H9 (cell line): ENCODE measurements at regions not wholly inside any gene's neighbourhood (a gene's known extent, or its start where the extent isn't known, plus 50 kb on each side); places are given as distances from the start of the nearest gene placed in this dataset.

Source experiments
- DNase-seq: peaks from one replicate; pipeline ENCODE4 v3.0.0-alpha.2; 2017
- H2AFZ ChIP-seq: one replicate; pipeline ENCODE4 v1.6.1; 2013; ENCODE audit warnings: mild to moderate bottlenecking, low read length, control low read depth, moderate library complexity
- H2AK5ac ChIP-seq: 2 replicates; pipeline ENCODE4 v1.6.1; 2013; ENCODE audit warnings: low read length, control low read depth, mixed read lengths; ENCODE audit not compliant: insufficient read length
- H2BK120ac ChIP-seq: one replicate; pipeline ENCODE4 v1.6.1; 2013; ENCODE audit warnings: low read depth, mild to moderate bottlenecking, low read length, control low read depth, inconsistent platforms; ENCODE audit not compliant: poor library complexity, severe bottlenecking
- H2BK12ac ChIP-seq: 2 replicates; pipeline ENCODE4 v1.6.1; 2013; ENCODE audit warnings: low read length, control low read depth, mixed read lengths, low read depth; ENCODE audit not compliant: insufficient read length
- H2BK15ac ChIP-seq: 2 replicates; pipeline ENCODE4 v1.6.1; 2013; ENCODE audit warnings: low read depth, low read length, control low read depth
- H2BK20ac ChIP-seq: one replicate; pipeline ENCODE4 v1.6.1; 2013; ENCODE audit warnings: low read depth, mild to moderate bottlenecking, low read length, control low read depth, inconsistent platforms; ENCODE audit not compliant: poor library complexity, severe bottlenecking
- H2BK5ac ChIP-seq: 2 replicates; pipeline ENCODE4 v1.6.1; 2013; ENCODE audit warnings: low read length, control low read depth, mixed read lengths; ENCODE audit not compliant: insufficient read length
- H3K14ac ChIP-seq: 2 replicates; pipeline ENCODE4 v1.6.1; 2013; ENCODE audit warnings: low read length, control low read depth; ENCODE audit not compliant: insufficient read depth
- H3K18ac ChIP-seq: 2 replicates; pipeline ENCODE4 v1.6.1; 2013; ENCODE audit warnings: low read depth, mild to moderate bottlenecking, mixed read lengths, low read length, control low read depth; ENCODE audit not compliant: insufficient read length
- H3K23ac ChIP-seq: 2 replicates; pipeline ENCODE4 v1.6.1; 2013; ENCODE audit warnings: low read length, control low read depth, mixed read lengths, low read depth; ENCODE audit not compliant: insufficient read length
- H3K23me2 ChIP-seq: 2 replicates; pipeline ENCODE4 v1.6.1; 2013; ENCODE audit warnings: low read depth, mild to moderate bottlenecking, mixed read lengths, low read length, control low read depth; ENCODE audit not compliant: insufficient read length, poor library complexity, severe bottlenecking
- H3K27ac ChIP-seq: 2 replicates; pipeline ENCODE4 v1.5.1; 2013; ENCODE audit warnings: low read length, control low read depth, mixed read lengths, low read depth; ENCODE audit not compliant: insufficient read length
- H3K27me3 ChIP-seq: 2 replicates; pipeline ENCODE4 v1.6.1; 2013; ENCODE audit warnings: low read length, control low read depth, inconsistent platforms; ENCODE audit not compliant: insufficient read depth
- H3K4ac ChIP-seq: 2 replicates; pipeline ENCODE4 v1.6.1; 2013; ENCODE audit warnings: low read depth, mild to moderate bottlenecking, control low read depth, inconsistent platforms, low read length, moderate library complexity
- H3K4me1 ChIP-seq: 2 replicates; pipeline ENCODE4 v1.6.1; 2013; ENCODE audit warnings: low read length, control low read depth, inconsistent platforms; ENCODE audit not compliant: insufficient read depth
- H3K4me2 ChIP-seq: 2 replicates; pipeline ENCODE4 v1.6.1; 2013; ENCODE audit warnings: low read length, control low read depth, mixed read lengths; ENCODE audit not compliant: insufficient read length, insufficient read depth
- H3K56ac ChIP-seq: 2 replicates; pipeline ENCODE4 v1.6.1; 2013; ENCODE audit warnings: low read depth, mild to moderate bottlenecking, mixed read lengths, low read length, control low read depth; ENCODE audit not compliant: insufficient read length
- H3K79me1 ChIP-seq: 2 replicates; pipeline ENCODE4 v1.6.1; 2013; ENCODE audit warnings: low read depth, mild to moderate bottlenecking, moderate library complexity, low read length, control low read depth, inconsistent platforms; ENCODE audit not compliant: insufficient read depth, poor library complexity, severe bottlenecking
- H3K79me2 ChIP-seq: 2 replicates; pipeline ENCODE4 v1.6.1; 2013; ENCODE audit warnings: low read length, control low read depth, inconsistent platforms; ENCODE audit not compliant: insufficient read depth
- H3K9ac ChIP-seq: 2 replicates; pipeline ENCODE4 v1.6.1; 2013; ENCODE audit warnings: low read length, control low read depth, mixed read lengths; ENCODE audit not compliant: insufficient read length; ENCODE audit errors: extremely low read depth
- H3K9me3 ChIP-seq: one replicate; pipeline ENCODE4 v1.6.1; 2013; ENCODE audit warnings: low read depth, low read length, inconsistent platforms; ENCODE audit not compliant: control insufficient read depth
- H3T11ph ChIP-seq: one replicate; pipeline ENCODE4 v1.6.1; 2013; ENCODE audit warnings: mild to moderate bottlenecking, low read length, control low read depth, inconsistent platforms
- H4K20me1 ChIP-seq: one replicate; pipeline ENCODE4 v1.6.1; 2013; ENCODE audit not compliant: control insufficient read depth, insufficient read length, insufficient read depth
- H4K5ac ChIP-seq: 2 replicates; pipeline ENCODE4 v1.6.1; 2013; ENCODE audit warnings: low read depth, mild to moderate bottlenecking, mixed read lengths, low read length, control low read depth; ENCODE audit not compliant: insufficient read length
- H4K8ac ChIP-seq: replicated peaks from 2 replicates; pipeline ENCODE4 v1.6.1; 2013; ENCODE audit warnings: low read length, control low read depth, mixed read lengths, low read depth; ENCODE audit not compliant: insufficient read length
- H4K91ac ChIP-seq: 2 replicates; pipeline ENCODE4 v1.6.1; 2013; ENCODE audit warnings: low read depth, mild to moderate bottlenecking, moderate library complexity, mixed read lengths, low read length, control low read depth; ENCODE audit not compliant: insufficient read length
- H3K27ac Mint-ChIP-seq, 3 experiments: 2 replicates in 2 of 3; 3 replicates in 1 of 3; pipeline ENCODE4 v1.8.0; 2020 to 2021; ENCODE audit warnings: mixed read lengths in 3 of 3, mild to moderate bottlenecking in 1 of 3, moderate library complexity in 1 of 3
- H3K27me3 Mint-ChIP-seq: 2 replicates; pipeline ENCODE4 v1.8.0; 2021; ENCODE audit warnings: low read depth, mild to moderate bottlenecking, moderate library complexity, mixed read lengths
- H3K36me3 Mint-ChIP-seq, 3 experiments: 2 replicates in 2 of 3; 3 replicates in 1 of 3; pipeline ENCODE4 v1.8.0; 2020 to 2021; ENCODE audit warnings: low read depth in 3 of 3, mixed read lengths in 3 of 3; ENCODE audit not compliant: insufficient read depth in 1 of 3
- H3K4me1 Mint-ChIP-seq, 2 experiments: 2 replicates each; pipeline ENCODE4 v1.8.0; 2020; ENCODE audit warnings: mixed read lengths in 2 of 2
- H3K4me3 Mint-ChIP-seq, 2 experiments: 2 replicates in 1 of 2; 3 replicates in 1 of 2; pipeline ENCODE4 v1.8.0; 2020 to 2021; ENCODE audit warnings: mild to moderate bottlenecking in 2 of 2, mixed read lengths in 2 of 2, moderate library complexity in 1 of 2
- H3K9me3 Mint-ChIP-seq, 2 experiments: 2 replicates in 1 of 2; 3 replicates in 1 of 2; pipeline ENCODE4 v1.8.0; 2020; ENCODE audit warnings: mild to moderate bottlenecking in 2 of 2, mixed read lengths in 2 of 2, moderate library complexity in 1 of 2
- WGBS: extraction: QIAGEN DNeasy Blood & Tissue Kit; methylation state at CpG from one replicate; pipeline ENCODE4 v1.1.7; 2013; ENCODE audit warnings: missing lambda C conversion rate, low lambda C conversion rate, mixed read lengths; ENCODE audit not compliant: insufficient read length; ENCODE audit errors: extremely low coverage; 5-methylcytosine and 5-hydroxymethylcytosine counted together
- TF ChIP-seq, protein P1 (sequence below): fragments of 200-600 bp; sonication (generic); conservative IDR thresholded peaks from 3 replicates; pipeline ENCODE4 v1.8.0; 2021; ENCODE audit warnings: antibody characterized with exemption, mild to moderate bottlenecking

DNA sequence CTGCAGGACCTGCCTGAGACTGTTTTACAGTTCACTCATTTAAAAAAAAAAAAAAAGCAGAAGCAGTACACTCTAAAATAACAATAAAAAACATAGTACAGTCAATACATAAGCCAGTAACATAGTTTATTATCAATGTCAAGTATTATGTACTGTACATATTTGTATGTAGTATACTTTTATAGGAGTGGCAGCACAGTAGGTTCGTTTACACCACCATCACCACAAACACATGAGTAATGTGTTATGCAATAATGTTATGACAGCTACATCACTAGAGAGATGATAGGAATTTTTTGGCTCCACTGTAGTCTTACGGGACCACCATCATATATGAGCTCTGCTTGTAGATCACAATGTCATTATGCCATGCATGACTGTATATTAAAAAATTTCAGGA is 462.8 kb downstream of the ISL1 start:
- Mint-ChIP-seq H3K4me1 (peaks cover 5% of the 10 kb centered on the region in 2 experiments), H3K27me3 (no peaks in the 10 kb centered on the region), H3K9me3 (peaks cover 2 to 5% of the 10 kb centered on the region in 2 experiments; a peak in 3 of 5 replicates), H3K27ac (no peak overlapping the region), H3K36me3 (peaks cover 0 to 11% (median 2%) of the 10 kb centered on the region in 3 experiments; a peak in 2 of 7 replicates), H3K4me3 (no peak overlapping the region)
- H3K14ac ChIP-seq = no peak overlapping the region
- H3K4me2 ChIP-seq = no peak overlapping the region
- TF ChIP-seq, protein P1, sequence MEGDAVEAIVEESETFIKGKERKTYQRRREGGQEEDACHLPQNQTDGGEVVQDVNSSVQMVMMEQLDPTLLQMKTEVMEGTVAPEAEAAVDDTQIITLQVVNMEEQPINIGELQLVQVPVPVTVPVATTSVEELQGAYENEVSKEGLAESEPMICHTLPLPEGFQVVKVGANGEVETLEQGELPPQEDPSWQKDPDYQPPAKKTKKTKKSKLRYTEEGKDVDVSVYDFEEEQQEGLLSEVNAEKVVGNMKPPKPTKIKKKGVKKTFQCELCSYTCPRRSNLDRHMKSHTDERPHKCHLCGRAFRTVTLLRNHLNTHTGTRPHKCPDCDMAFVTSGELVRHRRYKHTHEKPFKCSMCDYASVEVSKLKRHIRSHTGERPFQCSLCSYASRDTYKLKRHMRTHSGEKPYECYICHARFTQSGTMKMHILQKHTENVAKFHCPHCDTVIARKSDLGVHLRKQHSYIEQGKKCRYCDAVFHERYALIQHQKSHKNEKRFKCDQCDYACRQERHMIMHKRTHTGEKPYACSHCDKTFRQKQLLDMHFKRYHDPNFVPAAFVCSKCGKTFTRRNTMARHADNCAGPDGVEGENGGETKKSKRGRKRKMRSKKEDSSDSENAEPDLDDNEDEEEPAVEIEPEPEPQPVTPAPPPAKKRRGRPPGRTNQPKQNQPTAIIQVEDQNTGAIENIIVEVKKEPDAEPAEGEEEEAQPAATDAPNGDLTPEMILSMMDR = no peak
- H2BK15ac ChIP-seq = no peak overlapping the region
- no peak overlapping the region for H4K5ac ChIP-seq
- no peak overlapping the region for H3K18ac ChIP-seq
- no peaks in the 10 kb centered on the region for H3K79me1 ChIP-seq
- no peak overlapping the region for H4K8ac ChIP-seq
- no peak overlapping the region for H3T11ph ChIP-seq
- H3K79me2 ChIP-seq = no peaks in the 10 kb centered on the region
- no peak overlapping the region for H3K56ac ChIP-seq
- no peak overlapping the region for H2AK5ac ChIP-seq
- H3K9ac ChIP-seq = no peak overlapping the region
- no CpG with 5 or more reads among the region's 2 CpGs for WGBS
- H3K23me2 ChIP-seq = no peaks in the 10 kb centered on the region
- H2AFZ ChIP-seq = no peak overlapping the region
- no peak overlapping the region for H3K23ac ChIP-seq
- no peak overlapping the region for H2BK5ac ChIP-seq
- no peaks in the 10 kb centered on the region for H4K20me1 ChIP-seq
- no peak overlapping the region for H2BK120ac ChIP-seq
- no peak overlapping the region for H2BK12ac ChIP-seq
- H2BK20ac ChIP-seq = no peak overlapping the region
- no peaks in the 10 kb centered on the region for H3K27me3 ChIP-seq
- H3K27ac ChIP-seq = no peak overlapping the region
- H3K9me3 ChIP-seq = no peaks in the 10 kb centered on the region
- no peak overlapping the region for H4K91ac ChIP-seq
- DNase-seq = no peak
- H3K4ac ChIP-seq = no peak overlapping the region
- no peaks in the 10 kb centered on the region for H3K4me1 ChIP-seq
